OCI-M1 (cell line): ENCODE measurements at regions not wholly inside any gene's neighbourhood (a gene's known extent, or its start where the extent isn't known, plus 50 kb on each side); places are given as distances from the start of the nearest gene placed in this dataset.
"Not testable (repeated sequence)": the region's sequence is repeated elsewhere in the genome, so short reads cannot be mapped to it uniquely, and the experiment has no call there.

Source experiments
- DNase-seq: peaks from one replicate; lab custom pipeline; 2025; lab: John Stamatoyannopoulos, UW

DNA sequence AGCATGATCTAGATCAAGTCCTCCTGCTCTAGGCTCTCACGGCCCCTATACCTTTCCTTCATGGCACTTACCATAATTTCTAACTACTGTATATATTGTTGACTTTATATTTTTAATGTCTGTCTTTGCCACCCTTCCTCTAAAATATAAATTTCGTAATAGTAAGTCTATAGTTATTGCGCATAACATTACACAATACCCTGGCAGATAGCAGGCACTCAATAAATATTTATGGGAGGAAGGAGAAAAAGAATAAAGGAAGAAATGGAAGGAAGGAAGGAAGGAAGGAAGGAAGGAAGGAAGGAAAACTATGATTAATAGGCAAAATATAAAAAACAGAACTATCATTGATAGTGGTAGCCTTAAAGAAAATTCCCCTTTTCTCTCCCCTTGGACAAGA lies 190.3 kb upstream of the LMCD1 start:
- no peak for DNase-seq

DNA sequence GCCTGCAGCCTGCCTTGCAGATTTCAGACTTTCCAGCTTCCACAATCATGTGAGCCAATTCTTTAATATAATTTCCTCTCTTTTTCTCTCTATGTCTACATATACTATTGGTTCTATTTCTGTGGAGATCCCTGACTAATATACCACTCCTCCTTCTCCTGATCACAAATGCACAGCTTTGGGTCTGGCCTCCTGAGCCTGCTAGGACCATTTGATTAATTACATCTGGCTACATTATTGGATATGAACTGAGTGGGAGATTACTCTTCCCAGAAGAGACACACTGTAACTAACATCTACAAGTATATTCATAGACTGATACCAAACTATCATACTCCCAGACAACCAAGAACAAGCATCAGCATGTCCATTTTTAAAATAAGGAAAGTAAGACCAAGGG lies 188.9 kb upstream of the LMCD1 start:
- no peak for DNase-seq

DNA sequence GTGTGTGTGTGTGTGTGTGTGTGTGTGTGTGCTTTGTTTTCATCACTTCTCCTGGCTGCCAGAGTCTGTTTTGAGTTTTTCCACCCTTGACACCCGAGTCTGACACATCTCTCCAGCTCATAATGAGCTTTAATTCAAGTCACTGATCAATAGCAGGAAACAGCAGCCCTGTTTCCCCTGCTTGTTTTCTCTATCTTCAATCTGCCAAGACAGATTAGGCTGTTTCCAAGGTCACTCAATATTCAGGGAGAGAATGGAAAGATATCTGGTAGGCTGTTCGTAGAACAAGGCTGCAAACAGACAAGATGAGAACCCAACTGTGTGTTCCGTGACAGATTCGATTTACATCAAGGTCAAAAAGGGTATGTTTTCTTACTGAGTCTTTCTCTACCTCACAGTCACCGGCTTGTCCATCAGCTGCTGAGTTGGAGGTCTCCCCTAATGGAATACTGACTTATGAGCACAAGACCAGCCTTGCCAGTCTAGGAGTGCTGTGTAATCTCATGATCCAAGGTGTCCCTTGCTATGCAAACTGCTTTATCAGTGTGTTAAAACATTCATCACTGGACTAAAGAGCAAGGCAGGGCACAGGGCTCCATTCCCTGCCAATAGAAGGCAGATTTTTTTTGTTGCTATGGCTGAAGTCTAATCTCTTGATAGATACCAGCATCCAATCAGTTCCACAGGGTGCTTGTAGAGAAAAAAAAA lies 187.9 kb upstream of the LMCD1 start:
- DNase-seq = no peak

GRCh38 chr3:8315526-8315925 lies 186.1 kb upstream of the LMCD1 start:
- peak; percentile 25 for DNase-seq

DNA sequence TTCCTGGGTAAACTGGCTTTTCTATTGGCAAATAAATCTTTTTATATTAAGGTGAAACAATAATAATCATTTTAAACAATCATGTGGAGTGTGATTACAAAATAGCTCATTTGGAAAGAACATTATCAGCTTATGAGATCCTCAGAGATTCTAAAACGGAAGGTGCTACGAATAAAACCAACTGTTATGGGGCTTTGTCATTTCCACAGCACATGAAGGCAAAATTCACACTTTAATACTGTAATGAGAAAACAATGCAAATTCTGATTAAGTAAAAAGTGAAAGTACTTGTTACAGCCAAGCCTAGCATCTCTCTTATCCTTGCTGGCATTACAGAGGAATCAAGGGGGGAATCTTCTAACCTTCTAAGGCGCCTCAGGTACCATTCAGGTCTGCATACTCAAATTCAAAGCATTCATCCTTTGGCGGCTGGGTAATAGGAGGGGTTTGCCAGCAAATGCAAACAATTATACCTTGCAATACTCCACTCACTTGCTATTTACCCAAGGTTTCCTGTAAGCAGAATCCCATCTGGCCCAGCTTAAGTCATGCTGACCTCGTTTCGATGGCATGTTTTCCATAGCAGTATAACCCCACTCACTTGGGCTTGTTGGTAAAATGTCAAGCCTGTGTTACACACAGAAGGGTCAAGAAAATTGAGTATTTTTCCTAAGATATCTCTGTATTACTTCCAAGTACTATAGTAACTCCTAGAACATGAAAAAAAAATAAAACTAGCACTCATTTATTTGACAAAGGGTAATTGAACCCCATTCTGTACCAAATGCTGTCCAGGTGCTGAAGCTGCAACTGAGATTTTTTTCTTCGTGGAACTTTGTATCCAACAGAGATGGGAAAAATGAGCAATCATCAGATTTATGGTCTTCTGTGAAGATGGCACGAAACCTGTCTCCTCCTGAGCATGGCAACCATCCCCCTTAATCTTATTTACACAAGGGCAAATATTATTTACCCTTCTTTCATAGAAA lies 183.7 kb upstream of the LMCD1 start:
- DNase-seq = no peak

- DNase-seq = peak; percentile 39
Observed at GRCh38 chr3:8319935-8320634, 181.5 kb upstream of the LMCD1 start.

- no peak for DNase-seq
Observed at GRCh38 chr3:8320711-8321458, 180.7 kb upstream of the LMCD1 start.

- DNase-seq = peak; percentile 94
Observed at GRCh38 chr3:8324747-8325146, 176.9 kb upstream of the LMCD1 start.

DNA sequence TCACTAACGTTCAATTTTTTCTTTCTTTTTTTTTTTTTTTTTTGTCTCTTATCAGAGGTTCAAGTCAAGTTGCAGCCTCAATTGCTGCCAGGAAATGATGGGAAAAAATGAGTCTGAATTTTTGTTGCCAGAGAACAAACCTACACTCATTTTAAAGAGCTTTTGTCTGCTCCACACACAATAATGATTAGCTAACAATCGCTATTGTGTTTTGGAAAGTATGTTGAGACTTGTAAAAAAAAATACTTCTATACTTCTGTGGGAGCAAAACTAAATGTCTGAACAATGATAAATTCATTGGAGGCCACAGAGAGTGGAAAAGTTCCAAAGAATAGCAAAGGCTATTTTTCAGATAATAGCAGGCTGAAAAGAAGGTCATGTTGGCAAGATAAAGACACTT lies 176.3 kb upstream of the LMCD1 start:
- no peak for DNase-seq

GRCh38 chr3:8325833-8326232 lies 175.8 kb upstream of the LMCD1 start:
- DNase-seq = not testable (repeated sequence)

DNA sequence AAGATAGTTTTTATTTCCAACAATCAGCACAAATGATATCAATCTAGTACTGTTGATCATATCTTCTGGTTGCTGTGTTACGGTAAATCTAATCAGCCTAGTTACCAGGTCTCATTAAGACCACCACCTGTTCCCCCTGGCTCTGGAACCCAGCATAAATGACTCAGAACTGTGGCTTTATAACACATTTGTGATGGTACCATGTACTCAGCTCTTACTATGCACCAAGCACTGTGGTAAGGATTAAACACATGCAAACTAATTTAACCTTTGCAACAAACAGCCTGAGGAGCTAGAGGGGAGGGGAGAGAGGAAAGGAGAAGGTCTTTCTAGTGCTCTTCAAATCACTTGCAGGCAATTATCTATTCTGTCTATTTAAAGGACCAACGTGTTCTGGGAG lies 173.9 kb upstream of the LMCD1 start:
- DNase-seq = peak; percentile 29

- peak; percentile 51 for DNase-seq
Observed at GRCh38 chr3:8328967-8329366, 172.7 kb upstream of the LMCD1 start.

DNA sequence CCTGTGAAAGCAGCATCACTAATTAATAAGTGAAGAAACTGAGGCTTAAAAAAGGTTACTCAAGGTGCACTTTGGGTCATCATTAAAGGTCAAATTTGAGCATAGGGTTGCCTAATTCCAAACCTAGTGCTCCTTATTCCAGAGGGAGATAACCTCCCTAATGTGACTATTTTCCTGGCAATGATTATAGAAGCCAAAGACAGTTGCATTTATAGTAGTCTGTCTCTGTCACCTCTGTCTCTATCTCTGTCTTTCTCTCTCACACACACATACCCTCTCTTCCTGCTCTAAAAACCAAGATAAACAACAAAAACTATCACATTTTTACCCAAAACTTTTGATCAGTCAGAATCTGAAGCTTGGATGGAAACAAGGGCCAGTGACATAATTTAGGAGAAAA lies 172.0 kb upstream of the LMCD1 start:
- peak; percentile 55 for DNase-seq

DNA sequence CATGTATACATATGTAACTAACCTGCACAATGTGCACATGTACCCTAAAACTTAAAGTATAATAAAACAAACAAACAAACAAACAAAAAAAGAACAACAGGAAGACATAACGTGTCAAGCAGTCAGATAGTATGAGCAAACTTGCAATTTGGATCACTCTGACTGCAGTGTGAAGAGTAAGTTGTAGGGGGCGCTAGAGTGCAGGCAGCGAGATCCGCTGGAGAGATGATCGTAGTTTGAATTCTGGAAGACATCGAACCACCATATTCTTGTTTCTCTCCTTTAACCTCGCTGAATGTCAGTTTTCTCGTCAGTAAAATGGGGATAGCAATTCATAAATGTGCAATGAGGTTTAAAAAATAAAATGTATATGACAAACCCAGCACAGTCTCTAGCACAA lies 165.2 kb upstream of the LMCD1 start:
- peak; percentile 54 for DNase-seq

DNA sequence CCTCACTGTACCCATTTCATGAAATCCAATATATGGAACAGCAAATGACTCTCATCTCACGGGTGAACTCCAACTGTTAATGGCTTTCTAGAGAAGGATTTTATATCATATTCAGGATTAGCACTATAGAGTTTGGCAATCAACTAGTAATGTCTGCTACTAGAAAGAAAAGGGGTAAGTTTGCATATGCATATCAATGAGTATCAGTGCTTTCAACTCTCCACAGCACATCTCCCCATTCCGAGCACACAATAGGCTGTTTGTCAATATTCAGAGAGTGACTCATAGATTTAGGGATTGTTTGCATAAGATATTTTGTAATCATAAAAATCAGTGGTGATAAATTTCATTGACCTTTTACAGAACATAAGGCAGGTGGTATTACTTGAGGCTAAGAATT lies 163.2 kb upstream of the LMCD1 start:
- DNase-seq = peak; percentile 41

GRCh38 chr3:8341821-8342247 lies 159.8 kb upstream of the LMCD1 start:
- peak; percentile 99 for DNase-seq

- peak; percentile 68 for DNase-seq
Observed at GRCh38 chr3:8343058-8343457, 158.6 kb upstream of the LMCD1 start.

- peak; percentile 84 for DNase-seq
Observed at GRCh38 chr3:8345398-8345797, 156.2 kb upstream of the LMCD1 start.

GRCh38 chr3:8348076-8348475 lies 153.5 kb upstream of the LMCD1 start:
- DNase-seq = no peak

DNA sequence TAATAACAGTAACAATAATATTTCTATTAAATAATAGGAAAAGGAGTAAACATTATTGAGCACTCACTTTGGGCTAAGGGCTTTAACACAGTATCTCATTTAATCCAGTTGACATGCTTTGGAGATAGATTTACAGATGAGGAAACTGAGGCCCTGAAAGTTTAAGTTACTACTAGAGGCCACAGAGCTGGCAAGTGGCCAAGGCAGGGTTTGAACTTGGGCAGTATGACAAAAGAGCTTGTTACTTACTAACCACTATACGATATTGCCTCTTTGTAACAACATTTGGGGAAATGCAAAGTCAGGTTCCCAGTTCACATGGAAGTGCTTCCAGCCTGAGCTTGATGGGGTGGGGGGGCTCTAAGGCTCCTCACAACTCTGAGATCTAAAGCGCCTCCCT lies 149.1 kb upstream of the LMCD1 start:
- DNase-seq = peak; percentile 61

GRCh38 chr3:8353364-8353763 lies 148.3 kb upstream of the LMCD1 start:
- peak; percentile 46 for DNase-seq

DNA sequence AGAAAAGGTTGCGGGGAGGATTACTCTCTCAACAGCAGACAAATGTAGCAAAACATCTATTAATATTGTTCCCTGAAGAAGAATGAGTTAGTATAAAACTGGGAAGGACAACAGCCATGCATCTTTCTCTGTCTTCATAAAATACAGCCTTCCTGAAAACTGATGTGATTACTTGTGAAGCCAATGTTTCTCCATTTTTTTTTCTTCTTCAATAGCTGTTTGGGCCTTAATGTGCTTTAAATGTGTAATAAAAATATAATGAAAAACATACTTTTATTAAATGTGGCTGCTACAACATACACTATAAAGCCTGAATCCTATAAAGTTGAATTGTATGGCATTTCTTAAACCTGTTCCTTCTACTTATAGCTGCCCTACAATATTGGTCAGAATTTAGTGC lies 146.3 kb upstream of the LMCD1 start:
- peak; percentile 59 for DNase-seq
